RPMI7951 (cell line): ENCODE measurements at regions not wholly inside any gene's neighbourhood (a gene's known extent, or its start where the extent isn't known, plus 50 kb on each side); places are given as distances from the start of the nearest gene placed in this dataset.

Source experiments
- DNase-seq: peaks from one replicate; pipeline ENCODE4 v3.0.0-alpha.2; 2012; ENCODE audit warnings: low read depth

GRCh38 chr5:125004009-125004408 is 257.6 kb upstream of the ZNF608 start:
- no peak for DNase-seq

- DNase-seq, result no peak
These were observed 258.8 kb upstream of the ZNF608 start for GRCh38 chr5:125005266-125005665.

- DNase-seq, result no peak
These were observed 259.7 kb upstream of the ZNF608 start for GRCh38 chr5:125006011-125006685.

- no peak for DNase-seq
These were observed 263.9 kb upstream of the ZNF608 start for GRCh38 chr5:125010356-125010755.

GRCh38 chr5:125011014-125011413 is 264.6 kb upstream of the ZNF608 start:
- DNase-seq, result no peak

GRCh38 chr5:125011419-125011818 is 265.0 kb upstream of the ZNF608 start:
- no peak for DNase-seq

- DNase-seq, result no peak
These were observed 265.5 kb upstream of the ZNF608 start for GRCh38 chr5:125011947-125012346.

GRCh38 chr5:125012727-125013451 is 266.4 kb upstream of the ZNF608 start:
- no peak for DNase-seq

- DNase-seq, result no peak
These were observed 267.8 kb upstream of the ZNF608 start for GRCh38 chr5:125014202-125014601.

GRCh38 chr5:125017796-125018195 is 271.4 kb upstream of the ZNF608 start:
- DNase-seq, result peak; percentile 3

GRCh38 chr5:125023673-125024072 is 277.2 kb upstream of the ZNF608 start:
- peak; percentile 51 for DNase-seq

GRCh38 chr5:125026867-125027731 is 280.7 kb upstream of the ZNF608 start:
- DNase-seq, result no peak

GRCh38 chr5:125032286-125032685 is 285.8 kb upstream of the ZNF608 start:
- DNase-seq, result peak; percentile 54

- DNase-seq, result peak; percentile 45
These were observed 287.2 kb upstream of the ZNF608 start for GRCh38 chr5:125033602-125034001.

GRCh38 chr5:125034331-125034730 is 287.9 kb upstream of the ZNF608 start:
- no peak for DNase-seq

GRCh38 chr5:125036494-125036893 is 290.1 kb upstream of the ZNF608 start:
- no peak for DNase-seq

- DNase-seq, result no peak
These were observed 290.6 kb upstream of the ZNF608 start for GRCh38 chr5:125037020-125037419.

- DNase-seq, result no peak
These were observed 291.1 kb upstream of the ZNF608 start for GRCh38 chr5:125037530-125037929.

- no peak for DNase-seq
These were observed 292.0 kb upstream of the ZNF608 start for GRCh38 chr5:125038477-125038876.

GRCh38 chr5:125041798-125042197 is 295.4 kb upstream of the ZNF608 start:
- no peak for DNase-seq

GRCh38 chr5:125042261-125042890 is 295.9 kb upstream of the ZNF608 start:
- peak; percentile 91 for DNase-seq

GRCh38 chr5:125043781-125044391 is 297.4 kb upstream of the ZNF608 start:
- DNase-seq, result peak; percentile 96
